ENCODE measurements at regions not wholly inside any gene's neighbourhood (a gene's known extent, or its start where the extent isn't known, plus 50 kb on each side); places are given as distances from the start of the nearest gene placed in this dataset.

DNA sequence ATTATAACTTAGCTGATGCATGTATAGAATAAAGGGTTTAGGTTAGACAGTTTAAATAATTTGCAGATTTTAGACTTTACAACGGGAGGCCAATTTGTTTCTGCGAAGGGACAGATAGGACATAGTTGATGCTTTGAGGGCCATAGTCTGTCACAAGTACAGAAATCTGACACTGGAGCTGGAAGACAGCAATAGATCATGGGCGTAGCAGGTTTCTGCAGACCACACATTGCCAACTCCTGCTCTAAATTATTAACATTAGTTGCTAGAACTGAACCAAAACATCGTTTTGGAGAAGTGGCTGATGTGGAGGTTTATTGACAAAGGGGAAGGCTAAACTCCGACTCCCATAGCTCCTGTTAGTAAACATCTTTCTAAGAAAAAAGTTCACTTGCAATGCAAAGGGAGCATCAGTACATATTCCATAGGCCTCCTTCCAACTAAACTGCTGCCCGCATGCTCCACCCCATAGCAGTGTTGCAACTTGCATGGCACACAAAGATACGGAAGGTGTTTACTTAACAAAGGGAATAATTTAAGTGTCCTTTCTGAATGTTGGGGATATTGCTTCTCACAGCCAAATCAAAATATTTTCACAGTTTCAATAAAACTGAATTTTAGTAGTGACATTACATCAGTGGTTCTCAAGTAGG, 862.0 kb upstream of the CXADR start:
- TF ChIP-seq, protein P1, sequence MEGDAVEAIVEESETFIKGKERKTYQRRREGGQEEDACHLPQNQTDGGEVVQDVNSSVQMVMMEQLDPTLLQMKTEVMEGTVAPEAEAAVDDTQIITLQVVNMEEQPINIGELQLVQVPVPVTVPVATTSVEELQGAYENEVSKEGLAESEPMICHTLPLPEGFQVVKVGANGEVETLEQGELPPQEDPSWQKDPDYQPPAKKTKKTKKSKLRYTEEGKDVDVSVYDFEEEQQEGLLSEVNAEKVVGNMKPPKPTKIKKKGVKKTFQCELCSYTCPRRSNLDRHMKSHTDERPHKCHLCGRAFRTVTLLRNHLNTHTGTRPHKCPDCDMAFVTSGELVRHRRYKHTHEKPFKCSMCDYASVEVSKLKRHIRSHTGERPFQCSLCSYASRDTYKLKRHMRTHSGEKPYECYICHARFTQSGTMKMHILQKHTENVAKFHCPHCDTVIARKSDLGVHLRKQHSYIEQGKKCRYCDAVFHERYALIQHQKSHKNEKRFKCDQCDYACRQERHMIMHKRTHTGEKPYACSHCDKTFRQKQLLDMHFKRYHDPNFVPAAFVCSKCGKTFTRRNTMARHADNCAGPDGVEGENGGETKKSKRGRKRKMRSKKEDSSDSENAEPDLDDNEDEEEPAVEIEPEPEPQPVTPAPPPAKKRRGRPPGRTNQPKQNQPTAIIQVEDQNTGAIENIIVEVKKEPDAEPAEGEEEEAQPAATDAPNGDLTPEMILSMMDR (conservative IDR thresholded peaks at IDR 0.05), result no peak
- TF ChIP-seq ZFX (IDR thresholded peaks at IDR 0.05), result no peak

Measured in C4-2B (cell line).